ENCODE measurements at regions not wholly inside any gene's neighbourhood (a gene's known extent, or its start where the extent isn't known, plus 50 kb on each side); places are given as distances from the start of the nearest gene placed in this dataset.

DNA sequence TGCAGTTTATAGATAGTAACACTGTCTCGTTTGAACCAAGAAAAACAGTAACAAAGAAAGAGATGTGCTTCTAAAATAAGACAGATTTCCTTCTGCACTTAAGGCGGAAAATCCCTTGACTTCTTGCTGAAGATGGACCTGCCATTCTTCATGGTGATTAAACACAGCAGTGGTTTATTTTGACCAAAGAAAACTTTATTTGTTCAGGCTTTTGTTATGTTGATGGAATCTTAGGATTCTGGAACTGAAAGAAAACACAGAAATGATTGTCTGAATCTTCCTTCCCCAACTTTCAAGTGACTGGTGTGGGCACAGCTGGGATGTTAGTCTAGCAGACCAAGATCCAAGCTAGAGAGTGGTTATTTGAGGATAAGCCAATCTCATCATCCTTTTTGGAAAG lies 72.2 kb downstream of the DACT1 start:
- no peak for TF ChIP-seq POLR2AphosphoS5 (IDR thresholded peaks at IDR 0.05)
- TF ChIP-seq CTCF (IDR thresholded peaks at IDR 0.05) = no peak
- TF ChIP-seq POLR2A (IDR thresholded peaks at IDR 0.05; ENCODE audit: low read depth) = no peak
- TF ChIP-seq EP300 (IDR thresholded peaks at IDR 0.05) = no peak
